HG03025 (cell line): ENCODE measurements at regions not wholly inside any gene's neighbourhood (a gene's known extent, or its start where the extent isn't known, plus 50 kb on each side); places are given as distances from the start of the nearest gene placed in this dataset.

Source experiments
- ATAC-seq: cut with Tn5 transposase; IDR thresholded peaks from one replicate; pipeline ENCODE4 v1.9.1; 2021; ENCODE audit warnings: mild to moderate bottlenecking, moderate library complexity; ENCODE audit not compliant: unreplicated experiment, low FRiP score

- ATAC-seq, result no peak
These were observed 684.2 kb downstream of the LIG4 start for GRCh38 chr13:107531180-107531579.

DNA sequence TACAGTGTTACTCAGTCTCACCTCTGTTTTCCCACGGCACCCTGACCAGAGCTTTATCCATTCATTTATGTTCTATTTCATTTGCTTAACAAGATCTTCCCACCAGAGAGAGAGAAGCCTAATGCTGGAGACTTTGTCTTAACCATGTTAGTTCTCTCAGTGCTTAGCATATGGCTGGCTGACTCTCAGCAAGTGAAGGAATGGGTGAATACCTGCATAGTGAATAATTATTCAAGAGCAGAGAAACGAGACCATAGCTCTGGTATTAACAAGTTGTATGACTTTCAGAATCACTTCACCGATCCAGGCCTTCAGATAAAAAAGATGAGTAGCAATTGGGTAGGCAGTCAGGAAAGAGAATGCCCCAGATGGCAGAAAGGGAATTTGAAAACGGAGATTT, 686.3 kb downstream of the LIG4 start:
- ATAC-seq, result no peak

GRCh38 chr13:107518780-107519179, 696.6 kb downstream of the LIG4 start:
- no peak for ATAC-seq

DNA sequence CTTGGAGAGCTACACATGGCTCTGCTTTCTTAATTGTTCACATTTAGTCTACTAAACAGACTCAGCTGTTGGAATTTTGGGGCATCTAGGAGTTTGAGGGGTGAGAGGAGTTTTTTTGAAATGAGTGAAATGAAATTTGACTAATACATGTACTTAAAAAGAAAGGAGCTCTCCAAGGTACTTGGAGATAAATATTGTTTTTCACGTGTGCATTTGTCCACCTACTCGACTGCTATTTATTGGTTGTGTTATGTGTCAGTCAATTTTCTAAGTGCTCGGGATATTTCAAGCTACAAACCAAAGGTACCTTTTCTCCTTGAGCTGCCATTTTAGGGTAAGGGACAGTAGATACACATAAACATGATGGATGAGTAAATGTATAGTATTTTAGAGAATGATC, 697.0 kb downstream of the LIG4 start:
- no peak for ATAC-seq

- no peak for ATAC-seq
These were observed 698.8 kb downstream of the LIG4 start for GRCh38 chr13:107516517-107516916.

DNA sequence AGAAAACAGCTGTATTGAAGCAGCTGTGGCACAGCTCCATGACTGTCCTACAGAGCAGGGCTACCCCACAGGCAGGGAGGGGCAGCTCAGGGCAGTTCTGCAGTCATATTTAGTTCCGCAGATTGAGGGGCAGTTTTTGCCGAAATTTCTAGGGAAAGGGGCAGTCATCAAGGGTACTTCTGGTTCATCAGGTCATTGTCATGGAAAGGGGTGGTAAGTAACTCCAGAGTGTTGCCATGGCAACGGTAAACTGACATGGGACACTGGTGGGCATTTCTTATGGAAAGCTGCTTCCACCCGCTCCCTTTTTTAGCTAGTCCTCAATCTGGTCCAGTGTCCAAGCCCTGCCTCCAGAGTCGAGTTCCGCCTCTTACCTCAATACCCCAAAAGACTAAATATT, 702.8 kb downstream of the LIG4 start:
- no peak for ATAC-seq

DNA sequence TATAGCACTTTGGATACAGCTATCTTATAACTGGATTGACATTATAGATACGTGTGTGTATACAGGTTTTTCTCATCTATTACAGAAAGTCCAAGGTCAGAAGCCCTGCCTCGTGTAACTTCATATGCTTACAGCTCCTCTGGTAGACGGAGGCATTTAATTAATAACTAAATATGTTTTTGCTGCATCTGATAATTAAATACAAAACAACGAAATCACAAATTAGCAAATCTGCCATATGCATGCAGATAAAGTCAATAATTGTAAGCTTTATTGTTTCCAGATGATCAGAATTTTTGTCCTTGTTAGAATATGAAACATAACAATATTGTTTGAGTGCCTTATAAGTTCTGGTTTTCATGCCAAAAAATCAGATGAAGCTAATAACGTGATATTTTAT, 717.7 kb downstream of the LIG4 start:
- no peak for ATAC-seq

- ATAC-seq, result no peak
These were observed 722.1 kb downstream of the LIG4 start for GRCh38 chr13:107493266-107493665.

GRCh38 chr13:107482688-107483087, 732.6 kb downstream of the LIG4 start:
- ATAC-seq, result no peak

- no peak for ATAC-seq
These were observed 735.2 kb downstream of the LIG4 start for GRCh38 chr13:107480130-107480529.

- ATAC-seq, result no peak
These were observed 737.5 kb downstream of the LIG4 start for GRCh38 chr13:107477772-107478379.

- ATAC-seq, result no peak
These were observed 739.4 kb downstream of the LIG4 start for GRCh38 chr13:107475753-107476453.

DNA sequence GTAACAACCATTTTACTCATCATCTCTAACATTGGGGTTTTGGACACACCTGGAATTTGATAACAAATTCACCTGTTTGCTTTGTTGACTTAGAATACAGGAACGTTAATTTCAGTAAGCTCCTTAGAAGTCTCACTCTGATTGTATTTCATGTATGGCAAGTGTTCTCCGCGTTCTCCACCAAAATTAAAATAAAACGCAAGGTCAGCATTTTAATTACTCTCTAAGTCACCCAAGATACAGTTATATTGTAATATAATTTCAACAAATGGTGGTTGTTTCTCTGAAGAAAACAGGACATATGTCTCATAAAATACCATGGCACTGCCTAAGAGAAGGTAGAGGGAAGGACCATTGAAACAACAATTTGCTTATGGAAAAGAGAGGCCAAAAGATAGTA, 742.1 kb downstream of the LIG4 start:
- ATAC-seq, result no peak

DNA sequence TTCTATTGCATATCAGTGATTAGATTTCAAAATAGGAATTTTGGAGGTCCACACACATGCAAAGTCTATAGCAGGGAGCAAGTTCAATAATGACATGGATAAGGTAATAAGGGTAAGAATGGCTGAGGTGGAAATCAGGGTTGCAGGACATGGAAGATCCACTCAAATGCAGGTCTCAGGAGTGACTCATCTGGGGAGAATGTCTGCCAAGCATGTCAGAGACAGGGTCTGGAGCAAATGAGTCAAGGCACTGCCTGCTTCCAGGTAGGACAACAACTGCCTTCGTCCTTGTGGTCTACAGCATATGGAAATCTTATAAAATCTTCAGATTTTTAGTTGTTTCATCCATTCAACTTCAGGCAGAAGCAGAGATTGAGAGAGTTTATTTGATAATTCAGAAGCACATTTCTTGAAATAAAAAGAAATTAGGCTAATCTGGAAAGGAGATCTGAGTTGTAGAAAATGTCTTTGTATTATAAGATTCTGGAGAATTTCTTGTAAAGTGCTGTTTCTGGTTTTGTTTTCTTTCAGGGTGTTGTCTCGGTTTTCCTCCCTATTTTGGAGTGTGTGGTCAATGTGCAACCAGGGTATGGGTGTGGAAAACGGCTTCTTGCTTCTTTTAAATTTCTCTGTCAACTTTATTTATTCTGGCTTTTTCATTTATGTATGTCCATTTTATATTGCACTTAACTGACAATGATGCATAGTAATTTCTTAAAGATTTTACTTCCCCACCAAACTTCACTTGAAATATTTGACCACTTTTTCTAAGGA, 748.8 kb downstream of the LIG4 start:
- ATAC-seq, result no peak

- no peak for ATAC-seq
These were observed 752.8 kb downstream of the LIG4 start for GRCh38 chr13:107462501-107462900.

DNA sequence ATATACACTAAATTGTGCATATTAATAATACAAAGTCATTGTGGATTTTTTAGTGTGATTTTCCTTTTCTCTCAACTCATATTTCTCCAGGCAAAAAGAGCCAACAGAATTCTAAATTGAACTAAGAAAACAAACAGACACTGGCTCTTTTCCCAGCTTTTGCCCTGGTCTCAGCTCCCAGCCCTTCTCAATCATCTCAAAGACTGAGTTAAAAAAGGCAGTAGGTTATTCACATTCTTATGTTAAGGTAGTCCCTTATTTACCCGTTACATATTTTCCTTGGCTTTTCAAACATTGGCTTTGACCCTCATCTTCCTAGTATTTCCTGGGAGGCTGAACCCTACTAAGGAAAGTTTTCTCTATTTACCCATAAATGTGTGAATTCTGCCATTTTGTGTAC, 753.6 kb downstream of the LIG4 start:
- ATAC-seq, result no peak

- ATAC-seq, result no peak
These were observed 755.9 kb downstream of the LIG4 start for GRCh38 chr13:107459430-107459829.

DNA sequence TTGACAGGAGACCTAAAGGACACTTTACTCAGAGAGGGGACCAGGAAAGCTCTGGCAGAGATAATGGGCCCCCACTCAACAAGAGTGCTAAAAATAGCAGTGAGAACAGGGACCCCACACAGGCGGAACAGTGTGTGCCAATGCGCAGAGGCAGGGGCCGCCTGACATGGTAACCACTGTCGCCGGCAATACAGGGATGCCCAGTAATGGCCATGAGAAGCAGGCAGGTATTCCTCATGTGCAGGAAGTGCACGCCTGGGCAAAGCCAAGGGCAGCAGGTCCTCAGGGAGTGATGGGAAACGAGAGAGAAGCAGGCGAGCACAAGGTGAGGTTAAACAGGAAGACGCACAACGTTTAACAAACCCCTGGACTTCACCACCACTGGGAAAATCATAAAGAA, 757.1 kb downstream of the LIG4 start:
- no peak for ATAC-seq

DNA sequence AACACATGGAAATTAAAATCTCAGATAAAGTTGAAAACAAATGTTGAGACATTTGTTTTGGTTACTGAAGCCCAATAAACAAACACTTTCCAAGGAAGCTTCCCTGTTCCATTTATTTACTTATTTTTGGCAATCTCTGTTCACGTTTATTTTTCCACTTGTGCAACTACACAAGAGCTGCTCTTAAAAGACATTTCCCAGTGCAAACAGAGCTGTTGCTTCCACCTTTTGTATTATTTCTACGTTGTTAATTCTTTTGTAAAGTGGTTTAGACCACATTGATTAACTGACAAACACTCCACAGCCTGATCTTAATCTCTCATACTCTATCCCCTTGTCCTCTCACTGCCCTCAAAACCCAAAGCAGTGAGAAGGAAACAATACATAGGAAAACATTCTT, 757.6 kb downstream of the LIG4 start:
- no peak for ATAC-seq

DNA sequence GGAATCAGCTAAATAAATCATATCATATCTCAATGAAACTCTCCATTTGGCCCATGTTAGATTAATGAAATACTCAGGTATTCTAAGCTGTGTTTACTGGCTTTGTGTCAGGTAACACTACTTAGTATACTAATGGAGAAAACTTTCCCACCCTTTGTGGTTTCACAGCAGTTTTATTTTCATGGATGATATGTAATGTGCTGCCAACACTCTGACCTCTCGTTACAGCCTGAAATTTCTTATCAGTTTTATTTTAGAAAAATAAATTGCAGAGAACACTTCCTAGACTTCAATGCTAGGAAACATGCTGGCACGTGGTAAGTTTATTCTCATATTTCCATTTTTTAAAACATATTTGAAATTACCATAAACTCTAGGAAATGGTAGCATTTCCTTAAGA, 758.9 kb downstream of the LIG4 start:
- no peak for ATAC-seq

DNA sequence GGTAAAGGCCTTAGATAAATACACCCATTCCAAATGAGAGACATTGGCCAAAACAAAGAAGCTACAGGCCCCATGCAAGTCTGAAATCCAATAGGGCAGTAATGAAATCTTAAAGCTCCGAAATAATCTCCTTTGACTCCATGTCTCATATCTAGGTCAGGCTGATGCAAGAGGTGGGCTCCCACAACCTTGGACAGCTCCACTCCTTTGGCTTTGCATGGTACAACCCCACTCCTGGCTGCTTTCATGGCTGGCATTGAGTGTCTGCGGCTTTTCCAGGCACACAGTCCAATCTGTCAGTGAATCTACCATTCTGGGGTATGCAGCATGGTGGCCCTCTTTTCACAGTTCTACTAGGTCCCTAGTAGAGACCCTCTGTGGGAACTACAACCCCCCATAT, 762.5 kb downstream of the LIG4 start:
- no peak for ATAC-seq

- ATAC-seq, result no peak
These were observed 764.4 kb downstream of the LIG4 start for GRCh38 chr13:107450931-107451330.
